Hippocampal formation (tissue), 2 donors: ENCODE measurements at regions not wholly inside any gene's neighbourhood (a gene's known extent, or its start where the extent isn't known, plus 50 kb on each side); places are given as distances from the start of the nearest gene placed in this dataset.
A peak's percentile ranks its signal among the peaks of the same experiment; 100 is the strongest.

Source experiments
- DNase-seq, 2 donors: peaks; one replicate each; lab custom pipeline; 2025; lab: John Stamatoyannopoulos, UW

GRCh38 chr2:3138621-3139020, 239.0 kb downstream of the EIPR1 start:
- DNase-seq = no peak

DNA sequence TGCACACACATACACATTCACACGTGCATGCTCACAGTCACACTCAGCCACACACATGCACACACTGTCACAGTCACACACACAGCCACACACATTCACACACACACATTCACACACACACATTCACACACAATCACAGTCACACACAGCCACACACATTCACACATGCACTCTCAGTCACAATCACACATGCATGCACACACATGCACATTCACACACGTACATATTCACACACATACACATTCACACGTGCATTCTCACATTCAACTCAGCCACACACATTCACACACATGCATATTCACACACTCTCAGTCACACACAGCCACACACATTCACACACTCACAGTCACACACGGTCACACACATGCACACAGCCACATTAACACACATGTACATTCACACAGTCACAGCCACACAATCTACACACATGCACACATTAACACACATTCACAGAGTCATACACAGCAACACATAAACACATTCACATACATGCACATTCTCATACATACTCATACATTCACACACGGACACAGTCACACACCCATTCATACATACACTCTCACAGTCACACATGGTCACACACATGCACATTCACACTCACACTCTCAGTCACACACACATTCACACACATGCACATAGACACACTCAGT, 239.8 kb downstream of the EIPR1 start:
- DNase-seq = no peak

DNA sequence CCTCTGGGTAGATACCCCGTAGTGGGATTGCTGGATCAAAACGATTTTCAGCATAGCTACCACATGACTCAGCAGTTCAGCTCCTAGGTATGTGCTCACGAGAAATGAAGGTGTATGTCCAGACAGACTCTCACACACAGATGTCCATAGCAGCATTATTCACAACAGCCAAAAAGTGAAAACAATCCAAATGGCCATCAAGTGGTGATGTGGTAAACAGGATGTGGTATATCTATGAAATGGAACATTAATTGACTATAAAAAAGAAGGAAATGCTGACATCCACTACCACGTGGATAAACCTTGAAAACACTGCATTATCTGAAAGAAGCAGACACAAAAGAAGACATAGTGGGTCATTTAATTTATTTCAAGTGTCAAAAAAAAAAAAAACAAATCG, 241.9 kb downstream of the EIPR1 start:
- no peak for DNase-seq

DNA sequence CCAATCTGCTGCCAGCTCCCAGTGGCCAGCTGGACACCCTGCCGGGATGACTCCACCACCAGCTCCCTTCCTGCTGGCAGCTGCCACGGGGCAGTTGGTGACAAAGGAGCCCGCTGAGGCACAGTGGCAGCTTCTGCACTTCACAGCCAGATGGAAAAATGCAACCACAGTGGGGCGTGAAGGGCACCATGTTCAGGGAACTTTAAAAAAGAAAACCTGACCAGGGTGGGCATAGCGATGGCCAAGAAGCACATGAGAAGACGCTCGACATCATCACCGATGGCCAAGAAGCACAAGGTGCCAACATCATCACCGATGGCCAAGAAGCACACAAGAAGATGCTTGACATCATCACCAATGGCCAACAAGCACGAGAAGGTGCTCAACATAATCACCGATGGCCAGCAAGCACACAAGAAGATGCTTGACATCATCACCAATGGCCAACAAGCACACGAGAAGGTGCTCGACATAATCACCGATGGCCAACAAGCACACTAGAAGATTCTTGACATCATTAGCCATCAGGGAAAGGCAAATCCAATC, 243.5 kb downstream of the EIPR1 start:
- no peak for DNase-seq

GRCh38 chr2:3132966-3133365, 244.7 kb downstream of the EIPR1 start:
- no peak for DNase-seq

- DNase-seq = no peak
Measured at GRCh38 chr2:3132466-3132865, 245.2 kb downstream of the EIPR1 start.

DNA sequence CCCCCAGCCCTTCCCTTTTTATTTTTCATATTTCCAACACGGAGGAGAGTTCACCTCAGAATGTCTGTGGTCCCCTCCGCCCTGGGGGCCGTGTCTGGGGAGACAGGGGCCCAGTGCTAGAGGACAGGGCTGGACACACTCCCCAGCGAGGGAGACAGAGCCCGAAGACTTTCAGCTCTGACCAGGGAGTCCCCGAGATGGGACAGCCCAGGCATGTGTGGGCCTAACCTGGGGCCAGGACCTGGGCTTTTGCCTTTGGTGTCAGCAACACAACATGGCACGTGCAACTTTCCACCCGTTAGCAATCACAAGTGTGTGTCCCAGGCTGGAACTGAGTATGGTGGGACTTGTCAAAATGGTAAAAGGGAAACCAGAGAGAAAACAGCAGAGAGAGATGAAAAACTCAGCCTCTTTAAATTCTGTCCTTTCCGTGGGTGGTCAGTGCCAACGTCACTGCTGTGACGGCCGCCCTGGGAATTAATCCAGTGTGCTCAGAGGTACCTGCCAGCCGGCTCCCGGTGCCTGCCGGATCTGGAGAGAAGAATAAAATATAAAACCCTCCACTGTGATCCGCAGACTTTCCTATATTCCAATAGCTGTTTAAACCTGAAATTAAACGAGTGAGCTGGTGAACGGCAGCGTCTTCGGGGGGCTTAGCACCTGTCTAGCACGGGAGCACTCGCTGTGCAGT, 245.8 kb downstream of the EIPR1 start:
- peak in 1 of 2 donors; percentile 49 for DNase-seq

- DNase-seq = no peak
Measured at GRCh38 chr2:3130889-3131635, 246.6 kb downstream of the EIPR1 start.

- DNase-seq = no peak
Measured at GRCh38 chr2:3130444-3130843, 247.2 kb downstream of the EIPR1 start.

DNA sequence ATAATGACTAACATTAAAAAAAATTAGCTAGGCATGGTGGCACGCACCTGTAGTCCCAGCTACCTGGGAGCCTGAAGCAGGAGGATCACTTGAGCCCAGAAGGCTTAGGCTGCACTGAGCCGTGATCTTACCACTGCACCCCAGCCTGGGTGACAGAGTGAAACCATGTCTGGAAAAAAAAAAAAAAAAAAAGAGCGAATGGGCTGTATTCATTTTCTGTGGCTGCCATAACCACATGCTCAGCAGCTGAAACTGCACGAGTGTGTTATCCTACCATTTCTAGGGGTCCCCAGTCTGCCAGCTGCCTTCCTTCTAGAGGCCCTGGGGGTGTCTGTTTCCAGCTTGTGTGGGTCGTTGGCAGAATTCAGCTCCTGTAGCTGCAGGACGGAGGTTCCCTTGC, 247.8 kb downstream of the EIPR1 start:
- DNase-seq = no peak

GRCh38 chr2:3128786-3129185, 248.8 kb downstream of the EIPR1 start:
- no peak for DNase-seq

DNA sequence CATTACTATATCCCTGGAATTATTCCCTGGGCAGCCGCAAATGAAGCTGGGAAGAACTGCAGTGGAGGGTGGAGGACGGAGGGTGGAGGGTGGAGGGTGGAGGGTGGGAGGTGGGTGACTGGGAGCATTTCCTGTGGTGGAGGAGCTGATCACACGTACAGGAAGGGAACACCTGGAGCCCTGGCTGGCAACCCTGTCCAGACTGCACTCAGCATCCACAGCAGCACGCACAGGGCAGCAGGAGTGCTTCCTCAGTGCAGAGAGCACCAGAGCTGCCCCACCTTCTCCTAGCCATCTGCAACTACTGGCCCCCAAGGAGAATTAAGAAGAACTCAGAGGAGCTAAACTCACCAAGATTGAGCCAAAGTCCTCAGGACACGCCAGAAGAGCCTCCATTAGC, 249.9 kb downstream of the EIPR1 start:
- DNase-seq = no peak

DNA sequence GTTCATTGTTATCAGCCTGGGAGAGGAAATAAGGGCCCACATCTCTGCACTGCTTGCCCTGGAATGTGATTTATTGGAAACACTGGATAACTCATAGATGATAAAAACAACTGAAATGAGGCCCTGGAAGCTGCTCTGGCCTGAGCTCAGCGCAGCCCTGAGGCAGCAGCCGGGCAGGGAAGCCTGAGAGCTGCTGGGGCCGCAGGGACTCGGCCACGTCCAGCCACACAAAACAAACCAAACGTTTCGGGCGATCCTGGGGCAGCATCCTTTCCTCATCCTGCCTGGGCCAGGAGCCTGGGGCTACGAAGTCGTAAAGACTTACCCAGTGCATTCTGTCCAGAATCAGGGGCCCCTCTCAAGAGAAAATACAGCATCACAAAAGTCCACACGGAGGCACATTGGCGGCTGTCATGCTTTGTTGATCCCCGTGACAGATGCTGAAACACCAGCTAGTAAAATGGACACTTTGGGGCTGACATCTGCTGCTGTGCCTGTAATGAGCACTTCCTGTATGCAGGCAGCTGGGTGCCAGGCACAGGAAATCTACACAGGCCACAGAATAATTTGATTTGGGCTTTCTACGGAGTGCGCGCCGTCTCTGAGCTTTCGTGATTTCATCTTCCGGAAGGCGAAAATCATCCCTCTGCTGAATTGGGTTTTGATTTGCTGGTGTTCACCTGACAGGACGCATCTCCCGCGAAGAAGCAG, 250.6 kb downstream of the EIPR1 start:
- DNase-seq = no peak

GRCh38 chr2:3126171-3126910, 251.3 kb downstream of the EIPR1 start:
- DNase-seq = no peak

DNA sequence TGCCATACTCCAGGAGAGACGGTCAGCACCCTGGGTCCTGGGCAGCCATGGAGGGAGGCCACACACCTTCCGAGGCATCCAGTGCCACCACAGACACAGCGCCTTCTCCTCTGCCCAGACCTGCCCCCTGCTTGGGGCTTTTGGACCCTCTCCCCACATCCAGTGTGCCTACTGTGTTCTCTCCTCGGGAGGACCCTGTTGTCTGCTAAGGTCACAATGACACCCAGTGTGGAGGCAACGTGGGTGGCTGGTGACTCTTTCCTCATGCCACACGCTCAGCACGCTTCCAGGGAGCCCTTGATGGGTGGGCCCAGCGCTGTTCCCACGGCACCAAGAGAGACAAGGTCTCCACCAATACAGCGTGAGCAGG, 251.9 kb downstream of the EIPR1 start:
- DNase-seq = no peak

DNA sequence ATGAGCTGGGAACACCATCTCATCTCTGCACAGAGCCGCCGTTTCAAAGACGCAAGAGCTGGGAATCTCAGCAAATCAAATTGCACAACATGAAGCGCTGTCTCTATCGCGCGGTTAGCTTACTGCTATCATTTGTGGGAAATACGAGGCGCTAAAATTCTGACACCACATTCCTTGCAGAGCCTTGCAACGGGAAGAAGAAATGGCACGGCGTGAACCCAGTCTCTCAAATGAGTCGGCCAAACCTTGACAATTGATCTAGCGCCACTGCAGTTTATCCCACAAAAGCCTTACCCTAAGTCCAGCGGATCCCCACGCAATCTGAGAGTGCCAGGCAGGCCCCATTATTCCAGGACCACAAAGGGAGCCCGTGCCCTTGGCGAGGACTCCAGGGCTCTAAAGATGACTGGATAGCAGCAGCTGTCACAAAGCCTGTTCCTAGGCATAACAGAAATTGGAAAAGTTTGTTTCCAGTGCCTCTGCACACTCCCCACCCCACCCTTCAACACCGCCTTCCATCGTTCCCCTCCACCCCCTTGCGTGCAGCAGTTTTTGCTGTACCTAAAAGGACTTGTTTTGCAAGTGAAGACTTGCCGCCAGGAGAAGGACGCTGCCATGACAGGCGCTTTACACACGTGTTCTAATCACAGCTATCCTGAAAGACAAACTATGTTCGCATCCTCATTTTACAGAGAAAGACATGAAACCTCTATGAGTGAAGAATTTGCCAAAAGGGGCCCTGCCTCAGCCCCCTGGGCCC, 252.4 kb downstream of the EIPR1 start:
- no peak for DNase-seq

- no peak for DNase-seq
Measured at GRCh38 chr2:3122525-3122924, 255.1 kb downstream of the EIPR1 start.

GRCh38 chr2:3121601-3122000, 256.0 kb downstream of the EIPR1 start:
- no peak for DNase-seq

- DNase-seq = no peak
Measured at GRCh38 chr2:3117650-3118216, 259.9 kb downstream of the EIPR1 start.

GRCh38 chr2:3116371-3116770, 261.2 kb downstream of the EIPR1 start:
- DNase-seq = no peak
